NCI-H2107 treated with DMSO at 0.1 percent for 48 hours (cell line): ENCODE measurements at regions not wholly inside any gene's neighbourhood (a gene's known extent, or its start where the extent isn't known, plus 50 kb on each side); places are given as distances from the start of the nearest gene placed in this dataset.
A peak's percentile ranks its signal among the peaks of the same experiment; 100 is the strongest.

Source experiments
- DNase-seq: peaks from one replicate; lab custom pipeline; 2025; ENCODE audit not compliant: unreplicated experiment; lab: John Stamatoyannopoulos, UW

DNA sequence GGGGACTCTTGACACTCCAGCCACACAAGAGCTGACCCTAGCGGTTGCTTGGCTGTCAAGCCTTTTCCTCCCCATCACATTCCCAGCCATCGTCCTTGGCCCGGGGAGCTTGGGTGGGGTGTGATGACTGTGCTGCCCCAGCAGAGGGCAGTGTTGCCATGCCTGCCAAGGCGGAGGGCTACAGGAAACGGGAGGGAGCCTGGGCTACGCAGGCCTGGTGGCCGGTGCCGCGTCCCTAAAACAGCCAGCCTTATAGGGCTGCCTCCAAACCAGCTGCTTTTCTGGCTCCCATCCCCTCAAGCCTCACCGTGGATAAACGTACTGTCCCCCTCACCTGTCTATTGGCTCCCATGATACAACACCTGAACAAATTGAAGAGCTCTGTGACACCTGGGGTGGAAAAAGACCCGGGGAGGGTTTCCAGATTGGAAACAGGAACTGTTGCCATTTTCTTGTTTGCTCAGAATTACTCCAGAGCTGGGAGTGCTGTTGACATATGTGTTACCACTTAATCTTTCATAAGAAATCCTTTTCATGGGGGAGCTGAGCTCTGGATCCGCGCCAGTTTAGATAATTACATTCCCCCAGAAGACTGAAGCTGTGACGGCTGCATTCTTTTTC, 72.8 kb upstream of the ASTN2 start:
- peak; percentile 85 for DNase-seq

DNA sequence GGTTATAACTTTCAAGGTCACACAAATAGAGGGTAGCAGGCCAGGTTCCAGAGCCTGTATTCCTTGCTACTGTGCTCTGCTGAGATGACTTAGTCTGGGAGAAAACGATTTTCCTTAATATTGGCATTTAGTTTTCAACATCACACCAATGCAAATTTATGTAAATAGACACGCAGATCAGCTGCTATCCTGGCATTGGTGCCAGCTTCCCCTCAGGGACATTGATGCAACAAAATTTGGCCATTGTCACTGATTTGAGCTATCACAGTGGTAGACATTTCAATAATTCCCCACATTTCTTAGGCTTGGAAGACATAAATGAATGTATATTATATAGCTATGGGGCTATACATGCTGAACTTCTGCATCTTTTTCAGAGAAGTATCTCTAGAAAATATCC, 71.6 kb upstream of the ASTN2 start:
- DNase-seq: no peak

DNA sequence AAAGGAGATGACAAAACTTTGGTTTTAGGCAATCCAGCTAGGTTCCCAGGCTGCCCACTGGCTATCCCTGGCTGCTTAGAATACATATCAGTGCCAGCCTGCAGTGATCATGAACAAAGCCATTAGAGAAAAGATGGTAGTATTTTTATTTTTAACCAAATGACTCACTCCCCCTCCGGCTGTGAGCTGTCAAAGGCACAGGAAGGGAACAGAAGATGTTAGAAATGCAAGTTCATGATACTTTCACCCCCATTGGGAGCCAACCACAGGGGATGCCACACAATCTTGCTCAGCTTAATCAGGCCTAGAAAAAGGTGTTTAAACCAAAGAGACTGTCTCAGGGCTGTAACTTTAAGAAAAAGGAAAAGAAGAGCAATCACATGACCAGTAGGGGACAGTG, 70.3 kb upstream of the ASTN2 start:
- no peak for DNase-seq

DNA sequence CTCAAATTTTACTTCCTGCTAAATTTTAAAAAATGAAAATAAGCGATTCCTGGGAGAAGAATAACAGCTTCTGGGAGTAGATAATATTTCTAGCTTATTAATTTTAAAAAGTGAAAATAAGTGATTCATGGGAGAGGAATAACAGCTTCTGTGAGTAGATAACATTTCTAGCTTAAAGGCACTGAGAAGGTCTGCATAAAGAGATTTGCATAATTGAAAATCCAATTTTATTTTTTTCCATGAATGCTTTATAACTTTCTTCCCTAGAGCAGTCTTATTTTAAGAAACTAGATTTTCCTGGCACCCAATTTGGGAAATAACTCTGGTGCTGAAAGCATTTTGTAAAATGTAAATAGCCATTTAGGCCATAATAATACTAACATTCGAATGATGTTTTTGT, 65.9 kb upstream of the ASTN2 start:
- no peak for DNase-seq

DNA sequence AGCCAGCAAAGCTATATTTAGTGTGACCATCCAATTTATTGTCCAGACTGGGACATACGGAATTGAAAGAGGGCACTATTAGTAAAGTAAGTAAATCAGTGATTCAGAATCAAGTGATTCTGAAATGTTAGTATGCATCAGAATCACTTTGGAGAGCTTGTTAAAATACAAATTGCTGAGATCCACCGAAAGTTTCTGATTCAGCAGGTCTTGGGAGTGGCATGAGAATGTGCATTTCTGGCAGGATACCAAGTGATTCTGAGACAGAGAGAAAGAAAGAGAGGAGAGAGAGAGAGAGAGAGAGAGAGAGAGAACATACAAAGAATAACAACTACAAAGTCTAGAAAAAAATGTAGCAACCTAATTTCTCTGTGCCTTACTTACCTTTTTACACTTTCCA, 65.4 kb upstream of the ASTN2 start:
- no peak for DNase-seq

DNA sequence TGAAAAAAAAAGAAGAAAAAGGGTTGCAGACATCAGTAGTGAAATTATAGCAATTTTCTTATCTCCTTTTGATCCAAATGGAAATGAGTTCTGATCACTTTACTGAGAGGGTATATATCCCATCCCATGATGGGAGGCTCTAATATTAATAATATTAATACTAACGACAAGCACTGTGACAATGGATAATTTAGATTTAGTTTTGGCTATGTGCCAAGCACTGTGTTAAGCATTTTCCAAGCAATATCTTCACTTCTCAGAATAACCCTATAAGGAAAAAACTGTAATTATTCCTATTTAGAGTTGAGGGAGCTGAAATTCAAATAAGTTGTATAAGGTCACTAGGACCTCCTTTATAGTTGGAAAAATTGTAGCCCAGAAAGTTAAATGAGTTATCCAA, 58.4 kb upstream of the ASTN2 start:
- no peak for DNase-seq

DNA sequence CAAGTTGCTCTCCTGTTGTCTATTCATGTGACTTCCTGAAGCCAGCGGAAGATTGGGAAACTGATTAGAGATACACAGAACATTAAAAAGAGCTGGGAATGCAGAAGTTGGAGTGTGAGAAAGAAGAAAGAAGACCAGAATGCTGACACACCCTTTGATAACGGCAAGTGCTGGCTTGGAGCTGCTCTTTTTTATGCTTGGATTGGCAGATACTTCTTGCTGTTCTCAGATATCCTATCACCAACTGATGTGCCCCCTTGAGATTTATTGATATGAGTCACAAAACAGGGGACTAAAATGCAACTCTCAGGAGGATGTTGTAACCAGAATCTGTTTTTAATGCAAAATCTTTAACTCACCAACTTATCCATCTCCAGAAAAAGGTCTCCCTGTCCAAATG, 56.0 kb upstream of the ASTN2 start:
- DNase-seq: no peak

DNA sequence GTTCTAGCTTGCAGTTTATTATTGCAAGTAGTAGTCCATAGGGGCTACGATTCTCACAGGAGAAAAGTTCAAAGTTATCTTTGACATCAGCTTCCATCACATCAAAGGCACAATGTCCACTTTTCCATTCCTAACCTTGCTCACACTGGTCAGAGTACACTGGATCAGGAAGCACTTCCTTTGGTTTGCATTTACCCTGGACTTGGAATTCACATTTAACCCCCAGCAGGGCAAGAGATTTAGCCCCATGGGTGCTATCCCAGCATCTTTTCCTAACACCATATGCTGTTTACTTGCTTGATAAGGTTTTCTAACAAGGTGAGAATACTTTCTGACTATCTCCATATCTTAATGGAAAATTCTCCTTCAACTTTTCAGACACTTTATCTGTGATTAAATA, 55.6 kb upstream of the ASTN2 start:
- DNase-seq: no peak

DNA sequence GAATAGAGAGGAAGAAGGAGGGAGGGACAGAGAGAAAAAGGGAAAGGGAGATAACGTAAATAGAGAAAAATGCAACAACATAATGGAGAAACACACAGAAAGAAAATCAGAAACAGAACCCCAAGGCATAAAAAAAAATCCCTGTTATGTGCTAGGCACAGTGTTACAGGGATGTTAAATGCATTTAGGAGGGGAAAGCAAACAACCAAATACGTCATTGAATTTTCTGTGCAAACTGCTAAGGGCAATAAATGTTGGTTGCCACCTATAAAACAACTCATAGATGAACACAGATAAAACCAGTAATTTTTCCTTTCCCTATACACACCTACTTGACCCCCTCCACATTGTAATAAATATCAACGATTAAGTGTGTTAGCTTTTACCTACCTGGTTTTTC, 51.3 kb upstream of the ASTN2 start:
- DNase-seq: no peak

DNA sequence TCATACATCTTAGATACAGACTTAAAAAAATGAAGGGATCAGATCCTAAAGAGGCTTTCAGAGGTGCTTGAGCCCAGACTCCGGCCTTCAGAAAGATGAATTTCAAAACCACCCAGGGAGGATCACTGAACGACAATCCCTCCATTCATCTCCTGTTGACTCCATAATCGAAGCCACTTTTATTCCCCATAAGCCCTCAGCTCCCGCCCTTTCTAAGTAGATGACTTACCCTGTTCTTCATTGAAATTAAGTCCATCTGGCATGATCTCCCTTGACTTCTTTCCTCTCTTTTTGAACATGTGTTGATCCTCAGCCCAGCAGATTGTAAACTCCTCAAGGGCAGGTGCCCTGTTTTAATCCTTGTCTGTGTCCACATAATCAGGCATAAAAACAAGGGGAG, 50.8 kb upstream of the ASTN2 start:
- DNase-seq: no peak

DNA sequence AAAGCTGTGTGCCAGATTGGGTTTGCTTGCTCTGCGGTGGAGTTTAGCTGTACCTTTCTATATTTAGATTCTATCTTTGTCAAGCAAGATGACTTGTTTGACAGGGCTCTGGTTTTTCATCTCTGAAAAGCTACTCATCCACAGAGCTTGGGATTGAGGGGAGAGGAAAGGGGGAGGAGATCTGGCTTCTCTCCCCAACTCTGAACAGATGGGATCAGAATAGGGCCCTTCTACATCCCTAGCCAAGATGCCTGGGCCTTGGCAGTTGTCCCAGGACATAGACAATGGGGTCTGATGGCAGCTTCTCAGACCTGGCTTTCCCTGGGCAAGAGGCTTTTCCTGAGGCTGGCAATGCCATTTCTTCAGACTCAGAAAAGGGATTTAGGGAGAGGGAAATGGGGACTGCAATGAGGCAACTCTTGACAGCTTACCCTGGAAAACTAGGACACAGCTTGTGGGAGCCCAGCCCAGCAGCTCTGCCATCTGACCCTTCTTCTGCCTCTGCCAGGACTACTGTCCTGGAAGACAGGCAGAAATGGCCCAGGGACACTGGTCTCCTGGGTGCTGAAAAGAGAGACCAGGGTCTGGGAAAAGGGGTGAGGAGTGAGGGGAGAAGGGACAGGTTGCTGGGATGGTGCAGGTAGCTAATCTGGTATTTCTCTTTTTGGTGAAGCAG, 50.2 kb upstream of the ASTN2 start:
- no peak for DNase-seq
